Inferior parietal cortex (tissue), 1 donor: ENCODE measurements at regions not wholly inside any gene's neighbourhood (a gene's known extent, or its start where the extent isn't known, plus 50 kb on each side); places are given as distances from the start of the nearest gene placed in this dataset.
A peak's percentile ranks its signal among the peaks of the same experiment; 100 is the strongest.

Experiments used
- DNase-seq: peaks from one replicate; pipeline ENCODE4 v3.0.0-alpha.2; 2016; ENCODE audit errors: extremely low spot score

- DNase-seq: no peak
These were observed 684.7 kb upstream of the NUDT12 start for GRCh38 chr5:104247260-104247659.

- no peak for DNase-seq
These were observed 678.5 kb upstream of the NUDT12 start for GRCh38 chr5:104241046-104241445.

GRCh38 chr5:104237586-104237985 lies 675.0 kb upstream of the NUDT12 start:
- no peak for DNase-seq

- DNase-seq: no peak
These were observed 661.5 kb upstream of the NUDT12 start for GRCh38 chr5:104223885-104224773.

GRCh38 chr5:104218200-104218599 lies 655.6 kb upstream of the NUDT12 start:
- no peak for DNase-seq

GRCh38 chr5:104213216-104213615 lies 650.6 kb upstream of the NUDT12 start:
- DNase-seq: no peak

GRCh38 chr5:104199771-104200170 lies 637.2 kb upstream of the NUDT12 start:
- DNase-seq: no peak

GRCh38 chr5:104198156-104198555 lies 635.6 kb upstream of the NUDT12 start:
- no peak for DNase-seq

- no peak for DNase-seq
These were observed 627.3 kb upstream of the NUDT12 start for GRCh38 chr5:104189909-104190308.

- no peak for DNase-seq
These were observed 626.4 kb upstream of the NUDT12 start for GRCh38 chr5:104189031-104189430.

- no peak for DNase-seq
These were observed 625.1 kb upstream of the NUDT12 start for GRCh38 chr5:104187656-104188055.

- no peak for DNase-seq
These were observed 623.9 kb upstream of the NUDT12 start for GRCh38 chr5:104186510-104186909.

- DNase-seq: no peak
These were observed 623.5 kb upstream of the NUDT12 start for GRCh38 chr5:104186100-104186499.

- no peak for DNase-seq
These were observed 621.7 kb upstream of the NUDT12 start for GRCh38 chr5:104184264-104184663.

GRCh38 chr5:104178829-104179456 lies 616.4 kb upstream of the NUDT12 start:
- DNase-seq: peak; percentile 70

GRCh38 chr5:104178066-104178465 lies 615.5 kb upstream of the NUDT12 start:
- no peak for DNase-seq

GRCh38 chr5:104177651-104178050 lies 615.1 kb upstream of the NUDT12 start:
- DNase-seq: no peak

GRCh38 chr5:104172976-104173375 lies 610.4 kb upstream of the NUDT12 start:
- no peak for DNase-seq

- no peak for DNase-seq
These were observed 609.5 kb upstream of the NUDT12 start for GRCh38 chr5:104171958-104172690.

GRCh38 chr5:104170926-104171325 lies 608.3 kb upstream of the NUDT12 start:
- no peak for DNase-seq

- no peak for DNase-seq
These were observed 584.1 kb upstream of the NUDT12 start for GRCh38 chr5:104146652-104147051.

- no peak for DNase-seq
These were observed 577.3 kb upstream of the NUDT12 start for GRCh38 chr5:104139840-104140239.

GRCh38 chr5:104130320-104130719 lies 567.7 kb upstream of the NUDT12 start:
- no peak for DNase-seq
